ENCODE measurements at regions not wholly inside any gene's neighbourhood (a gene's known extent, or its start where the extent isn't known, plus 50 kb on each side); places are given as distances from the start of the nearest gene placed in this dataset.

GRCh38 chr22:48874956-48875355 is 952.7 kb downstream of the BRD1 start:
- Histone ChIP-seq H3K4me3 (ENCODE audit: low read length in 2 of 2) (no peak overlapping the region), H3K27ac (ENCODE audit: low read length) (no peak overlapping the region), H3K4me1 (ENCODE audit: control insufficient read depth, insufficient read depth, low read length) (no peaks in the 10 kb centered on the region), H3K9ac (ENCODE audit: low read length in 2 of 2) (no peak overlapping the region), H3K36me3 (ENCODE audit: control insufficient read depth in 2 of 2, insufficient read depth in 2 of 2, low read length in 2 of 2) (no peaks in the 10 kb centered on the region), H3K27me3 (ENCODE audit: control insufficient read depth in 1 of 2, insufficient read depth in 2 of 2, low read length in 2 of 2) (peaks cover 2 to 7% of the 10 kb centered on the region in 2 donors), H3K9me3 (ENCODE audit: control insufficient read depth in 2 of 2, low read length in 2 of 2) (peaks cover 3 to 7% of the 10 kb centered on the region in 2 donors)

GRCh38 chr22:48873191-48873520 is 954.5 kb downstream of the BRD1 start:
- Histone ChIP-seq H3K4me1 (ENCODE audit: control insufficient read depth, insufficient read depth, low read length) (no peaks in the 10 kb centered on the region), H3K36me3 (ENCODE audit: control insufficient read depth in 2 of 2, insufficient read depth in 2 of 2, low read length in 2 of 2) (no peaks in the 10 kb centered on the region), H3K27ac (ENCODE audit: low read length) (no peak overlapping the region), H3K9ac (ENCODE audit: low read length in 2 of 2) (no peak overlapping the region), H3K9me3 (ENCODE audit: control insufficient read depth in 2 of 2, low read length in 2 of 2) (peaks cover 3 to 11% of the 10 kb centered on the region in 2 donors), H3K27me3 (ENCODE audit: control insufficient read depth in 1 of 2, insufficient read depth in 2 of 2, low read length in 2 of 2) (peaks cover 2 to 7% of the 10 kb centered on the region in 2 donors), H3K4me3 (ENCODE audit: low read length in 2 of 2) (no peak overlapping the region)

- H3K27ac ChIP-seq (ENCODE audit: low read length): no peak overlapping the region
- peaks cover 2 to 8% of the 10 kb centered on the region in 2 donors for H3K27me3 ChIP-seq (ENCODE audit: control insufficient read depth in 1 of 2, insufficient read depth in 2 of 2, low read length in 2 of 2)
- no peak overlapping the region for H3K9ac ChIP-seq (ENCODE audit: low read length in 2 of 2)
- no peaks in the 10 kb centered on the region for H3K36me3 ChIP-seq (ENCODE audit: control insufficient read depth in 2 of 2, insufficient read depth in 2 of 2, low read length in 2 of 2)
- H3K4me1 ChIP-seq (ENCODE audit: control insufficient read depth, insufficient read depth, low read length): no peaks in the 10 kb centered on the region
- peaks cover 3 to 11% of the 10 kb centered on the region in 2 donors for H3K9me3 ChIP-seq (ENCODE audit: control insufficient read depth in 2 of 2, low read length in 2 of 2)
- no peak overlapping the region for H3K4me3 ChIP-seq (ENCODE audit: low read length in 2 of 2)
Observed at GRCh38 chr22:48872271-48873190, 955.1 kb downstream of the BRD1 start.

GRCh38 chr22:48871176-48871840 is 956.4 kb downstream of the BRD1 start:
- Histone ChIP-seq H3K4me1 (ENCODE audit: control insufficient read depth, insufficient read depth, low read length) (peaks cover under 1% of the 10 kb centered on the region), H3K9me3 (ENCODE audit: control insufficient read depth in 2 of 2, low read length in 2 of 2) (peaks cover 3 to 11% of the 10 kb centered on the region in 2 donors), H3K36me3 (ENCODE audit: control insufficient read depth in 2 of 2, insufficient read depth in 2 of 2, low read length in 2 of 2) (no peaks in the 10 kb centered on the region), H3K9ac (ENCODE audit: low read length in 2 of 2) (no peak overlapping the region), H3K4me3 (ENCODE audit: low read length in 2 of 2) (no peak overlapping the region), H3K27me3 (ENCODE audit: control insufficient read depth in 1 of 2, insufficient read depth in 2 of 2, low read length in 2 of 2) (peaks cover 2 to 10% of the 10 kb centered on the region in 2 donors), H3K27ac (ENCODE audit: low read length) (no peak overlapping the region)

GRCh38 chr22:48870436-48870835 is 957.2 kb downstream of the BRD1 start:
- Histone ChIP-seq H3K27me3 (ENCODE audit: control insufficient read depth in 1 of 2, insufficient read depth in 2 of 2, low read length in 2 of 2) (peaks cover 2 to 15% of the 10 kb centered on the region in 2 donors), H3K36me3 (ENCODE audit: control insufficient read depth in 2 of 2, insufficient read depth in 2 of 2, low read length in 2 of 2) (no peaks in the 10 kb centered on the region), H3K4me3 (ENCODE audit: low read length in 2 of 2) (no peak overlapping the region), H3K9ac (ENCODE audit: low read length in 2 of 2) (no peak overlapping the region), H3K4me1 (ENCODE audit: control insufficient read depth, insufficient read depth, low read length) (peaks cover 3% of the 10 kb centered on the region), H3K9me3 (ENCODE audit: control insufficient read depth in 2 of 2, low read length in 2 of 2) (peaks cover 3 to 11% of the 10 kb centered on the region in 2 donors), H3K27ac (ENCODE audit: low read length) (no peak overlapping the region)

- Histone ChIP-seq H3K27ac (ENCODE audit: low read length) (no peak overlapping the region), H3K36me3 (ENCODE audit: control insufficient read depth in 2 of 2, insufficient read depth in 2 of 2, low read length in 2 of 2) (no peaks in the 10 kb centered on the region), H3K9ac (ENCODE audit: low read length in 2 of 2) (no peak overlapping the region), H3K27me3 (ENCODE audit: control insufficient read depth in 1 of 2, insufficient read depth in 2 of 2, low read length in 2 of 2) (peaks cover 0 to 15% of the 10 kb centered on the region in 2 donors), H3K9me3 (ENCODE audit: control insufficient read depth in 2 of 2, low read length in 2 of 2) (peaks cover 0 to 11% of the 10 kb centered on the region in 2 donors), H3K4me3 (ENCODE audit: low read length in 2 of 2) (no peak overlapping the region), H3K4me1 (ENCODE audit: control insufficient read depth, insufficient read depth, low read length) (peaks cover 3% of the 10 kb centered on the region)
Observed at GRCh38 chr22:48869788-48870187, 957.9 kb downstream of the BRD1 start.

- no peaks in the 10 kb centered on the region for H3K36me3 ChIP-seq (ENCODE audit: control insufficient read depth in 2 of 2, insufficient read depth in 2 of 2, low read length in 2 of 2)
- no peak overlapping the region for H3K4me3 ChIP-seq (ENCODE audit: low read length in 2 of 2)
- H3K9ac ChIP-seq (ENCODE audit: low read length in 2 of 2): no peak overlapping the region
- H3K9me3 ChIP-seq (ENCODE audit: control insufficient read depth in 2 of 2, low read length in 2 of 2): peaks cover 0 to 11% of the 10 kb centered on the region in 2 donors
- peaks cover 3% of the 10 kb centered on the region for H3K4me1 ChIP-seq (ENCODE audit: control insufficient read depth, insufficient read depth, low read length)
- no peak overlapping the region for H3K27ac ChIP-seq (ENCODE audit: low read length)
- H3K27me3 ChIP-seq (ENCODE audit: control insufficient read depth in 1 of 2, insufficient read depth in 2 of 2, low read length in 2 of 2): peaks cover 0 to 15% of the 10 kb centered on the region in 2 donors
Observed at GRCh38 chr22:48869161-48869560, 958.5 kb downstream of the BRD1 start.

- Histone ChIP-seq H3K9me3 (ENCODE audit: control insufficient read depth in 2 of 2, low read length in 2 of 2) (peaks cover 0 to 11% of the 10 kb centered on the region in 2 donors), H3K4me1 (ENCODE audit: control insufficient read depth, insufficient read depth, low read length) (peaks cover 3% of the 10 kb centered on the region), H3K36me3 (ENCODE audit: control insufficient read depth in 2 of 2, insufficient read depth in 2 of 2, low read length in 2 of 2) (no peaks in the 10 kb centered on the region), H3K27ac (ENCODE audit: low read length) (no peak overlapping the region), H3K9ac (ENCODE audit: low read length in 2 of 2) (no peak overlapping the region), H3K27me3 (ENCODE audit: control insufficient read depth in 1 of 2, insufficient read depth in 2 of 2, low read length in 2 of 2) (peaks cover 0 to 15% of the 10 kb centered on the region in 2 donors), H3K4me3 (ENCODE audit: low read length in 2 of 2) (no peak overlapping the region)
Observed at GRCh38 chr22:48868554-48868953, 959.1 kb downstream of the BRD1 start.

- Histone ChIP-seq H3K27me3 (ENCODE audit: control insufficient read depth in 1 of 2, insufficient read depth in 2 of 2, low read length in 2 of 2) (peaks cover 0 to 15% of the 10 kb centered on the region in 2 donors), H3K27ac (ENCODE audit: low read length) (no peak overlapping the region), H3K9me3 (ENCODE audit: control insufficient read depth in 2 of 2, low read length in 2 of 2) (peaks cover 0 to 11% of the 10 kb centered on the region in 2 donors), H3K36me3 (ENCODE audit: control insufficient read depth in 2 of 2, insufficient read depth in 2 of 2, low read length in 2 of 2) (no peaks in the 10 kb centered on the region), H3K4me1 (ENCODE audit: control insufficient read depth, insufficient read depth, low read length) (peaks cover 3% of the 10 kb centered on the region), H3K9ac (ENCODE audit: low read length in 2 of 2) (no peak overlapping the region), H3K4me3 (ENCODE audit: low read length in 2 of 2) (no peak overlapping the region)
Observed at GRCh38 chr22:48867891-48868290, 959.8 kb downstream of the BRD1 start.

GRCh38 chr22:48866906-48867681 is 960.6 kb downstream of the BRD1 start:
- H3K4me3 ChIP-seq (ENCODE audit: low read length in 2 of 2): no peak overlapping the region
- H3K27me3 ChIP-seq (ENCODE audit: control insufficient read depth in 1 of 2, insufficient read depth in 2 of 2, low read length in 2 of 2): peaks cover 0 to 11% of the 10 kb centered on the region in 2 donors
- H3K9ac ChIP-seq (ENCODE audit: low read length in 2 of 2): no peak overlapping the region
- H3K27ac ChIP-seq (ENCODE audit: low read length): no peak overlapping the region
- peaks cover 3% of the 10 kb centered on the region for H3K4me1 ChIP-seq (ENCODE audit: control insufficient read depth, insufficient read depth, low read length)
- peaks cover 0 to 11% of the 10 kb centered on the region in 2 donors for H3K9me3 ChIP-seq (ENCODE audit: control insufficient read depth in 2 of 2, low read length in 2 of 2)
- H3K36me3 ChIP-seq (ENCODE audit: control insufficient read depth in 2 of 2, insufficient read depth in 2 of 2, low read length in 2 of 2): no peaks in the 10 kb centered on the region

All from stomach smooth muscle (tissue), 2 donors.